ENCODE measurements at regions not wholly inside any gene's neighbourhood (a gene's known extent, or its start where the extent isn't known, plus 50 kb on each side); places are given as distances from the start of the nearest gene placed in this dataset.

- no peak for TF ChIP-seq CTCF (IDR thresholded peaks at IDR 0.05)
- H3K4me1 ChIP-seq = no peaks in the 10 kb centered on the region
- no peak overlapping the region for H3K27ac ChIP-seq
- H3K9me3 ChIP-seq = no peaks in the 10 kb centered on the region
- DNase-seq (ENCODE audit: low spot score in 2 of 2) = no peak
- H3K27me3 ChIP-seq = no peaks in the 10 kb centered on the region
- intact Hi-C loops (cut with DNase I) = no loop called here
- H3K36me3 ChIP-seq = no peaks in the 10 kb centered on the region
- H3K4me3 ChIP-seq = no peak overlapping the region
Observed at GRCh38 chr21:27094184-27094948, 127.5 kb upstream of the ADAMTS5 start.

- no peak for TF ChIP-seq CTCF (IDR thresholded peaks at IDR 0.05)
- H3K4me1 ChIP-seq = no peaks in the 10 kb centered on the region
- no peaks in the 10 kb centered on the region for H3K9me3 ChIP-seq
- H3K27ac ChIP-seq = no peak overlapping the region
- no peak overlapping the region for H3K4me3 ChIP-seq
- H3K36me3 ChIP-seq = no peaks in the 10 kb centered on the region
- H3K27me3 ChIP-seq = no peaks in the 10 kb centered on the region
- DNase-seq (ENCODE audit: low spot score in 2 of 2) = no peak
- intact Hi-C loops (cut with DNase I) = no loop called here
Observed at GRCh38 chr21:27086630-27087029, 119.7 kb upstream of the ADAMTS5 start.

- no peaks in the 10 kb centered on the region for H3K27me3 ChIP-seq
- no peaks in the 10 kb centered on the region for H3K4me1 ChIP-seq
- no peaks in the 10 kb centered on the region for H3K9me3 ChIP-seq
- intact Hi-C loops (cut with DNase I) = no loop called here
- no peak overlapping the region for H3K4me3 ChIP-seq
- H3K27ac ChIP-seq = no peak overlapping the region
- TF ChIP-seq CTCF (IDR thresholded peaks at IDR 0.05) = no peak
- DNase-seq (ENCODE audit: low spot score in 2 of 2) = no peak
- H3K36me3 ChIP-seq = no peaks in the 10 kb centered on the region
Observed at GRCh38 chr21:27086186-27086585, 119.3 kb upstream of the ADAMTS5 start.

- H3K27me3 ChIP-seq = no peaks in the 10 kb centered on the region
- no peaks in the 10 kb centered on the region for H3K4me1 ChIP-seq
- no peak for DNase-seq (ENCODE audit: low spot score in 2 of 2)
- TF ChIP-seq CTCF (IDR thresholded peaks at IDR 0.05) = no peak
- no peaks in the 10 kb centered on the region for H3K9me3 ChIP-seq
- intact Hi-C loops (cut with DNase I) = no loop called here
- H3K36me3 ChIP-seq = no peaks in the 10 kb centered on the region
- no peak overlapping the region for H3K4me3 ChIP-seq
- H3K27ac ChIP-seq = no peak overlapping the region
Observed at GRCh38 chr21:27085387-27085786, 118.5 kb upstream of the ADAMTS5 start.

GRCh38 chr21:27083144-27083543 is 116.3 kb upstream of the ADAMTS5 start:
- H3K27me3 ChIP-seq = no peaks in the 10 kb centered on the region
- intact Hi-C loops (cut with DNase I) = no loop called here

More at GRCh38 chr21:27083144-27083543, 116.3 kb upstream of the ADAMTS5 start:
- no peak overlapping the region for H3K4me3 ChIP-seq
- no peaks in the 10 kb centered on the region for H3K4me1 ChIP-seq
- TF ChIP-seq CTCF (IDR thresholded peaks at IDR 0.05) = no peak
- H3K27ac ChIP-seq = no peak overlapping the region
- H3K36me3 ChIP-seq = no peaks in the 10 kb centered on the region
- DNase-seq (ENCODE audit: low spot score in 2 of 2) = no peak
- no peaks in the 10 kb centered on the region for H3K9me3 ChIP-seq
